Daoy (cell line): ENCODE measurements at regions not wholly inside any gene's neighbourhood (a gene's known extent, or its start where the extent isn't known, plus 50 kb on each side); places are given as distances from the start of the nearest gene placed in this dataset.

ENCODE experiments used
- DNase-seq: peaks from one replicate; pipeline ENCODE4 v3.0.0-alpha.2; 2015; ENCODE audit warnings: low read depth

DNA sequence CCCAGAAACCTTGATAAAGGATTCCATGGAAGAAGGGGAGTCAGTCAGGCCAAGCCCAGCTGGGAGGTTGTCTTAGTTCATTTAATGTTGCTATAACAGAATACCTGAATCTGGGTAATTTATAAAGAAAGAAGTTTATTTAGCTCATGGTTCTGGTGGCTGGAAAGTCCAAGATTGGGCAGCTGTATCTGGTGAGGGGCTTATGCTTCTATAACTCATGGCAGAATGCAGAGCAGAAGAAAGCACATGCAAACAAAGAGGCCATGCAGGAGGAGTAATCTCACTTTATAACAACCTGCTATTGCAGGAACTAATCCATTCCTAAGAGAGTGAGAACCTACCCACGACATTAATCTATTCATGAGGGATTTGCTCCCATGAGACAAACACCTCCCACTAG, 54.2 kb upstream of the ANKRD1 start:
- DNase-seq, result no peak

DNA sequence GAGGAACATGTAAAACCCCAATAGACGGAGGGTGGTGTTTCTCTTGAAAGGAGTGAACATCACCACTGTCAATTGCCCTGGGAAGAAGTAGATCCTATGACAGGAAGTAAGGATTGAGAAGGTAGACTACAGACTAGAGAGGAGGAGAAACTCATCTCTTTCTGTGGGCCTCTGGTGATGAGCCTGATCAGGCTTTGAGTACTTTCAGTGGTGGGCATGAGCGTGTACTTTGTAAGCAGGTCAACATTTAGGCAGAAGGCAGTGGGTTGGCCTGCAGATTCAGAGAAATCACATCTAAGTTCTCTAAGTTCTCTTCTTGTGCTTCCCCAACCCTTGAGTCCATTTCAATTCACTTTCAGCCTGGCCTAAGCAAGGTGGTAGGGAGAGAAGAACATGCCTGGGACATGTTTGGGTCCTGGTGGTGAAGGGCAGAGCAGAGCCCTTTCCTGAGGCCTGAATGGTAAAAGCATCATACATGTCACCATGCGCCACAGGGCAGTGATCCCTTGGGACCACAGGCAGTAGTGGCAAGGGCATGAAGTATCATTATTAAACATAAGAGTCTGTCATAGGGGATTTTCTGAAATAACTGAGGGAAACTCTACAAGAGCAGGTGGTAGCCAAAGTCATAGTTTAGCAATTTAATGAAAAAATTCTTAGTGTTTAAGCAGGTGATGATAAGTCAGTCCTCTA, 56.4 kb upstream of the ANKRD1 start:
- DNase-seq, result no peak

DNA sequence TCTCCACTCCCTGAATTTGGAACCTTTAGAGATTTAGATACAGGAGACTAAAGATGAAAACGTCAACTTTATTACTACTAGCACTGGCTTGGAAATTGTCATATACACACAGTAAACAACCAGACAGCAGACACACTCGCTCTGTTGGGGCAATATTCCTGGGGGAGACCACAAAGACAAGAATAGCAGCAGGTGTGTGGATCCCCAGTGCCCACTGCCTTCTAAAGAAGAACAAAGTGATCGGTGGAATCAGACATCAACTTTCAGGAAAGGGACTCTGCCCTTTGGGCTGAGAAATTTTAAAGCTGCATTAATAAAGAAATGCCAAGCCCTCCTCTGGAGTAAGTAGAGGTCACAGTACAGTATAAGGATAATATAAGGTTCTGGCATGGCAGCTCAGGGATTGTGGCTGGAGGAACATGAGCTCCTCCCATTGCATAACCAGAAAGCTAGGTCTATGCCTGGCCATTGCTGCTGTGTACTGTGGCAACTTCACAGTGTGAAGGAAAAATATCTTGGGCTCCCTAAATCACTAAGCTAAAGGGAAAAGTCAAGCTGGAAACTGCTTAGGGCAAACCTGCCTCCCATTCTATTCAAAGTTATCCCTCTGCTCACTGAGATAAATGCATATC, 57.1 kb upstream of the ANKRD1 start:
- DNase-seq, result no peak

DNA sequence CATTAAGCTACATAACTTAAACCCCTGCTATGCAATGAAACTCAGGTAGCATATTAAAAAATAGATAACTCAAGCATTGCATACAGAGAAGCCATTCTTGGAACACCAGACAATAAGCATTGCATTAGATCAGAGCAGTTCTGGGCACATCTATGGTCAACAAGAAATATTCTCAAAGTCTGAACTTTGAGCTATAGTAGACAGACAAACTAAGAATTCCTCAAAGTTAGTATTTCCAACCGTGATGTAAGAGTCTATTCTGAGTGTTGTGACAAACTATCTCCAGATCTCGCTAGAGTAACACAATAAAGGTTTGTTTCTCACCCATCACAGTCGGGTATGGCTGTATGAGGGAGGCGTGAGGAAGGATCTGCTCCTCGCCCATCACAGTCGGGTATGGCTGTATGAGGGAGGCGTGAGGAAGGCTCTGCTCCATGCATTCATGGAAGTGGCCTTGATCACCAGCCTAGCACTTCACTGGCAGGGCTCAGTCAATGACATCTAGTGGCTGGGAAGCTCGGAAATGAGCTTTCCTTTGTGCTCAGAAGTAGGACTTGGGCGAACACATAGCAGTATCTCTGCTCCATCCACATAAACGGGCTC, 61.6 kb upstream of the ANKRD1 start:
- no peak for DNase-seq

DNA sequence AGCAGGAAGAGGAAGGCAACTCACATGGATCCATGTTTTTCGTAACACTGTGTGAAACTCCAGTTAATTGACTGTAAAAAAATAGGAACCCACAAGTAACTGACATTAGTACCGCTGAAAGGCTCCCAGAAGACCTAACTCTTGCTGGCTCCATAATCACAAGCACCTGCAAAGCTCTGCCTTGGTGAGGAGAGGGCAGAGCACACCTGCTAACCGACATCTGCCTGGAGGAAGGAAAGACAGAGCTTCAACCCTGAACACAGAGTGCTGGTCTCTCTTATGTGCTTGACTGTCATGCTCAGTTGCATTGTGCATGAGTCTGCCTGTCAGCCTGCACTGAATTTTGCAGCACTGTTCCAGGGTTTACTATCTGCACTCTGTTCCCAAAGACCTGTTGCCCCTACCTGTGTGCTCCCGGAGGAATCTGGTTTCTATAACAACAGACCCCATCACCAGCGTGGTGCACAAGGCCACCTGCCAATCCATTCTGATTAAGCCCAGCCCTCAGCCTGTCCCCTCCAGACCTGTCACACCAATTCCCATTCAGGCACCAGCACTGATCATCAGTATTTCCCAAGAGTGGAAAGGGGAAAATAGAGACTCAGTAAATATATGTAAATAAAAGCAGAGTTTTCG, 63.1 kb upstream of the ANKRD1 start:
- DNase-seq, result no peak

DNA sequence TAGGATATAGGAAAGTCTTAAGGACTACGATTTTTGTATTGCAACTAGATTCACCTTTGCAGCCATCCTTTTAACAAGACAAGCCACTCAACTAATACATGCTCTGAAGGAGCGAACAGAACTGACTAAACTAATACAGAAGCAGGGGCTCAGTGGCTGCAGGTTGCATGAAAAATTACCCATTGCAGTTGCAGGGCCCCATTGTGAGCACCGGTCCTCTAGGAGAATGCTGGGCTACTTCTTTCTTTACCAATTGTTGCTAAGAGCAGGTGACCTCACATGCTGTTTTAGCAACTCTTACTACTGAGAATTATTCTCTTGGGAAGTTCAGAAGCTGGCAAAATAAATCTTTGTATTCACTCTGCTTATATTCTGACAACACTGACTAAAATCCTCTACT, 64.0 kb upstream of the ANKRD1 start:
- no peak for DNase-seq

DNA sequence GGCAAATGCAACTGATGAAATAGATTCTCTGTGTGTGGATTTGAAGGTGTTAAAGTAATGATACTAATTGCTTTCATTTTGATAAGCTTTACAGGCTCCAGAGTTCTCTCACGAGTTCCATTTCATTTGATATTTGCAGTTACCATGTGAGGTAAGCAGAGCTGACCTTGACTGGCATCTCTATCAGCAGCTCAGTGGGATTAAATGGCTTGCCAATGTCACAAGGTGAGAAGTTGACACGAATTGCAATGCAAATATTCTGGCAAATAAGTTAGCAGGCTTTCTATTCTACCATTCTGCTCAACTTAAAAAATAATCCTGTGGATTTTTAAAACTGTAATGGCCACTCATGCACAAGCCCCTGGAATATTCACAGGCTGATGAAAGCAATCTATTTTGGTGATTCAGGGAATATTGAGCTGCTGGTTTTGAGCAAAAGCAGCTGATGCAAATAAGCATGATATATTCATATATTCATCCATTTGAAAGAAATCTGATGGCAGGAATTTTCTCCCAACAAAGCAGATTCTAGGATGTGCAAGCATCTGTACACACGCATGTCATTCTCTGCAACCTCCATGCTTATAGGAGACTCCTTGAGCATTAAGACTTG, 64.5 kb upstream of the ANKRD1 start:
- no peak for DNase-seq

DNA sequence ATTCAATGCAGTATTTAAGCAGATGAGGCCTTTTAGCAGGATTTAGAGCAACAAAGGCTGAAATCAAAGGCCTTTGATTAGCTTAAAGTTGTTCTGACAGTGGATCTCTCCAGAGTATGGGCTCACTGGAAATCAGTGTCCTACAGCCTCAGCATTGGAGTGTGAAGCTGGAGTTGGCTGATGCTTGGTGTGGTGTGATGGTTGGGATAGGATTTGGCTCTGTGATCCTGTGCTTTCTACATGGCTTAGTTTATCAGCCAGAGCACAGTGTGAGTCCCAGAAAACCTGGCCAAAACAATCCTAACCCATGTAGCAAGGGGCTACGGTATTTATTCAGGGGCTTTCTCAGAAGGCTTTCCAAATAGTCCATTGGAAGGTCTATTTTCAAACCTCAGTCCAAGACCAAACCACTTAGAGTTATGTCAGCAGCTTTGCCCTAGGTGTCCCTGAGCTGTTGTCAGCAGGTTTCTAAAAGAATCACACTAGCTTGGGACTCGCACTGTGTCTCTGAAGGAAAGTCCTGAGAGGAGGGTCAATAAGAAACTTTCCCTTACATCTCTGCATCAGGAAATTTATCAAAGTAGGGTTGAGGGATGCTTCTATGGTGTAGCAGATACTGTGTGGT, 65.4 kb upstream of the ANKRD1 start:
- DNase-seq, result no peak

DNA sequence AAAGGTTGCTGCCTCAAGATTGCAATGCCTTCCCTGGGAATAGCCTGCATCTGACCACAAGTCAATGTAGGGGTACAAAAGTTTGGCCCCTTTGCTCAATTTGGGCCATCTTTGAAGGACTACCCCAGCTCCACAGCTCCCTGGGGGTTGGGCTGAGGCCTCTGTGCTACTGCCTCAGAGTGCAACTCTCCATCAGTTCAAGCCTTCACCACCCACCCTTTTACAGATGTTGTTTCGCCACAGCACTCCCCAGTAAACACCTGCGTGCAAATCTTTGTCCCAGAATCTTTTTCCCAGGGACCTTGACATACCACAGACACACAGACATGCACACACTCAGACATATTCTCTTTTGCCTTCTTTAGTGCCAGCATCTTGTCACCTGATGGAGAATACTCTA, 66.0 kb upstream of the ANKRD1 start:
- DNase-seq, result no peak

DNA sequence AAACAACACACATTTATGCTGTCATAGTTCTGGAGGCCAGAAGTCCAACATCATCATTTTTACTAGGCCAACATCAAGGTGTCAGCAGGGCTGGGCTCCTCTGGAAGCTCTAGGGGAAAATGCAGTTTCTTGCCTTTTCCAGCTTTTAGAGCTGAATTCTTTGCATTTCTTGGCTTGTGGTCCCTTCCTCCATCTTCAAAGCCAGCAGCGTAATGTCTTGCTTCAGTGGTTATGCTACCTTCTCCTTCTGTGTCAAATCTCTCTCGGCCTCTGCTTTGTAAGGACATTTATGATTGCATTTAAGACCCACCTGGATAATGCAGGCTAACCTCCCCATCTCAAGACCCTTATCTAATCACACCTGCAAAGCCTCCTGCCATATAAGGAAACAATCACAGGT, 66.5 kb upstream of the ANKRD1 start:
- no peak for DNase-seq

DNA sequence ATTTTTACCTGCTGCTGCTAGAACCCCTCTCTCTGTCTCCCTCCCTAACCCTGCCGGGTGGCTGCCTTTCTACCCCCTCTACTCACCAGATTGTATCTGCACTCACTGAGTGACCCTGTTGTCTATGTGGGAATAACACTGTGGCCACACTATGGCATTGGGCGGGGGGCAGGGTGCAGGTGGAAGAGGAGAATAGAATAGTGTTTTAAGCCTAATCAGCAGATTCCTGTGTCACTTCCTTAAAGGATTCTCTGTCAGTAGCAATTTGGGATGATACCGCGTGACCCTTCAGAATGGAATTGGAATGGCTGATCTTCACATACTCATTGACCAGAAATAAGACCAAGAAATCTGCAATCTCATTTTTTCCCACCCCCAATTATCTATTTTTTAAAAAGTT, 67.1 kb upstream of the ANKRD1 start:
- no peak for DNase-seq

DNA sequence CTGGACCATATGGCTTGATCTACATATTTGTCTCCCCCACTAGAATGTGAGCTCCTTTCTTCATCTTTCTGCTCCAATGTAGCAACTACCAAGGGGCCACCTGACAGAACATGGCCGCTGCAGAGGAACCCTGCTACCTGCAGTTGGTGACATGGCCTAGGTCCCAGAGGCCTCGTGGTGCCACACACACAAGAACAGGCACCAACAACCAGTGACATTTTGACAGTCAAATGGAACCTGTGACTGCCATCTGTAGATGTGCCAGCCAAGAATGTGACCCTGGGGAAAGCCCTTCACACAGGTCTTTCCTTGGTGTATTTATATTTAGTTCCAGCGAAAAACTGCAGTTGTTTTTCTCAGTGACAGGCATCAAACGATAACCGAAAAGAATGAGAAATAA, 67.9 kb upstream of the ANKRD1 start:
- DNase-seq, result no peak

DNA sequence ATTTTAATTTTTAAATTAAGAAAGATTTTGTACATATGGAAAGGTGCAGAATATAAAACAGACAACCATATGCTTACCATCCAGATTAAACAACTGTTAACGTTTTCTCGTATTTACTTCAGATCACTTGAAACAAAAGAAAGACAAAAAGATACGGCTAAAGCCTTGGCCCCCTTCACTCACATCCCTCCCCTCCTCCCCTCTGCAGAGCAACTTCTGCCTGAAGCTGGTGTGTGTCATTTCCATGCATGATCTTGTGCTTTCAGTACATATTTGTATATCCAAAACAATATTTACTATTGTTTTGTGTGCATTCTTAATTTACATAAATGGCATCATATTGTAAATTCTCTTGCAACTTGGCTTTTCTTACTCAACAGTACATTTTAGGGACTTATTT, 68.5 kb upstream of the ANKRD1 start:
- no peak for DNase-seq

DNA sequence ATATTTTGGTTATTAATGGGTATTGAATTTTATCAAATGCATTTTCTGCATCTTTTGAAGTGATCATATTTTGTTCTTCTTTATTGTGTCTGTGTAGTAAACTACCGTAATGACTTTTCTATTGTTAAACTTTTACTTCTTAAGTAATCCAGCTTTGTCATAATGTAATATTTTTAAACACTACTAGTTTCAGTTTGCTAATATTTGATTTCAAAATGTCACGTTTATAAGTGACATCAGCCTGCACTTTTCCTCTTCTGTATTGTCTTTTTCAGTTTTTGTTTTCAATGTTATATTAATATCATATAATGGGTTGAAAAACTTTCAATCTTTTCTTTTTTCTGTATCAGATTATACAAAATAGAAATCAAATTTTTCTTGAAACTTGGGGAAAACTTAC, 71.6 kb upstream of the ANKRD1 start:
- DNase-seq, result no peak

DNA sequence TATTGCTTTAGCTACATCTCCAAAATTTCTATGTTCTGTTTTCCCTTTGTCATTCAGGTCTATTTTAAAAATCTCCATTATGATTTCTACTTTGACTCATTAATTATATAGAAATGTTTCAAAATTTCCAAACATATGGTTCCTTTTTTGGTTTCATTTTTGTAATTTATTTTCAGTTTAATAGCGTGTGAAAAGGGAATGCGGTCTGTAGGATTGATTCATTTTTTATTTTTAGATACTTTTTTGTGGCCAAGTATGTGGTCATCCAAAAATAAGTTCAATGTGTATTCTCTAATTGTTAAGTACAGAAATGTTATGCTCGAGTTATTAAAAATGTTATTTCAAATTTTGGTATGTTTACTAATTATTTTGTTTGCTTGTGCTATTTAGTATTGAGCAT, 72.5 kb upstream of the ANKRD1 start:
- no peak for DNase-seq

DNA sequence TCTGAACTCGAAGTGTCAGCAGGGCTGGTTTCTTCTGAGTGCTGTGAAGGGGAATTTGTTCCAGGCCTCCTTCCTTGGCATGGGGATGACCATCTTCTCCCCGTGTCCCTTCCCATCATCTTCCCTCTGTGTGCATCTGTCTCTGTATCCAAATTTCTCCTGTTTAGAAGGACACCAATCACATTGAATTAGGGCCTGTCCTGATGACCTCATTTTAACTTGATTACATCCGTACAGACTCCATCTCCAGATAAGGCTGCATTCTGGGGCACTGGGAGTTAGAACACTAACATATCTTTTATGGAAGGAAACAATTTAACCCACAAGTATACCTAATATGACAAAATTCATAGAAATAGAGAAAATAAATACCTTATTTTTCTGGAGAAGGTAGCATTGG, 76.8 kb upstream of the ANKRD1 start:
- DNase-seq, result no peak

DNA sequence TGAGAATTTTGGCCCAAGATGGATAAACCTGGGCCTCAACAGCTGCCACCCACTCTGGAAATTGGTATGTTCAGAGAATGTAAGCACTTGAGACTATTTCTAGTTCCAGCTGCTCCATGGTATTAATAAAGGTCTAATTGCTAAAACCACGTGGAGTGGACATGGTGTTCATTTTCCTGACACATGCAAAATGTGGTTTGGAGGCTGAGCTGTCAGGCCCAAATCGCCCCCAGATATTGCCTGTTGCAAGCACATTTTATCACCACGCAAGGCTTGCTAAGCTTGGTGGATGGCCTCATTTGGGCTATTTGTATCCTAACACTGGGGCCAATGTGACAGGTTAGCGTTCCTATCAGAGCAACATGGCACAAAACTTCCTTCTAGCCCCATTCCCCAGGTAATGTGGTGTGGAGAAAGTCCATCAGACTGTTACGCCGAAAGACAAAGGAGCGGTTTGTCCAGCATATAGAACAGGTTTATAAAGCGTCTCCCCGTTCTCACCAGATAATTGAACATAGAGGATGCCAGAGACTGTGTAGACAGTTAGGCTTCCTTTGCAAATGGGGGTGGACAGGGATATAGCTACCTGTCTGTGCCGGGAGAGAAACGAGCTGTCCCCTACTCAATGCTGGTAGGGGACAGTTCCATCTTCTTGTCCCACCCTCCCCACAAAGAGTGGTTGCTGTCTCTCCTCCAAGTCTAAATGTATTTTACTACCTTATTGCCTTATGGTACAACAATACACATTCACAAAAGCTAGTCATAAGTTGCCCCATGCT, 78.0 kb upstream of the ANKRD1 start:
- DNase-seq, result no peak

DNA sequence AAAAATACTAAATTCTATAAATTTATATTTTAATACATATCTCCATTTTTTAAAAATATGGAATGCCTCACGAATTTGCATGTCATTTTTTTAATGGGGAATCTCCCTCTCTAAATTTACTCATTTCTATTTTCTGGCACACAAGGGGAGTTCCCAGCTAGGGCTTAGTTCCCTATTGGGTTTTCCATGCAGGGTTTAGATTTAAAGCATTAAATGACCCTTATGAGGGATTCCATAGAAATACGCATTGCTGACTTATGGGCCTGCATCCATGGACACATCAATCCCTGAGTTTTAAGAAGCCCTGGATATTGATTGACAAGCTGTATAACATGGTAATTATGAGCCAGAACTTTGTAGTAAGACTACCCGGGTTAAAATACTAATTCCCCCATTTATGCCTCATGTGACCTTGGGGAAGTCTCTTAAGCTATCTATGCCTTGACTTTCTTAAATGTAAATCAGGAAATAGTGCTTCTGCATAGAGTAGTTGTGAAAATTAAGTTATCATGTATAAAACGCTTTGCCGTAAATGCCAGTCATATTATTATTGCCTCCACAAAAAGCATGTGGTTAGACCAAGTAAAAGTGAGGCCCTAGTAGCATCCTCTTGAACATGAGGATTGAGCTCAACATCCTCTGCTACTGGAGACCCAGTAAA, 78.8 kb upstream of the ANKRD1 start:
- DNase-seq, result no peak

DNA sequence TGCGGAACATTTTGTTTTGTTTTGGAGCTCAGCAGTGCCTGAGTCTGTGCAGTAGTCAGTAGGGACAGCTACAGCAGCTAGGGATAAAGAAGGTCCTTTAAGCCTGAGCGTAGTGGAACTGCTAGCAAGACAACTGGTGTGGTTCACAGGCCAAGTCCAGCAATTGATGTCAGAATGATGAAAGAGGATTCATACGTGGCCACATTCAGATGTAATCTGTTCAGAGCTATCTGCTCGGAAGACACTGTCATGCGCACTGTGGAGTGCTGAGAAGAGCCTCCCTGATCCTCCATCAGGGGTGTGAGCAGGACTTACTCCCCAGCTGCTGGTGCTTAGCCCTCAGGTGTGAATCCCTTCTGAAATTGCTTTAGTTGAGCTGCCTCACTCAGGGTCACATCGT, 79.6 kb upstream of the ANKRD1 start:
- DNase-seq, result no peak

DNA sequence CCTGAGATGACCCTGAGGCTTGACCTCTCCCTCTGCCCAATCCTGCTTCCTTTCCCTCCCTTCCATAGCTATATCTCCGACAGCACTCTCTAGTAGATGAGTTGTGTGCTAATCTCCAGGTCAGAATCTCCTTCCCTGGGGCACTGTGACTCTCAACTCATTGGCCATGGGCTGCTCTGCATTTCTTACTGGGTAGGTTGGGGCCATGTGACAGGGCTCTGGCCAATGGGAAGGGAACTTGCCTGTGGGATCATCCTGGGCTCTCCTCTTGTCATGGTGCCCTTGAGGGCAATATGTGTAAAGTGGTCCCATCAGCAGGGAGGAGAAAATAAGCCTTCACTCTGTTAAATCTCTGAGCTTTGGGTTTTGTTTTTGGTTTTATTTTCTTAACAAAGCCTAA, 80.1 kb upstream of the ANKRD1 start:
- no peak for DNase-seq

DNA sequence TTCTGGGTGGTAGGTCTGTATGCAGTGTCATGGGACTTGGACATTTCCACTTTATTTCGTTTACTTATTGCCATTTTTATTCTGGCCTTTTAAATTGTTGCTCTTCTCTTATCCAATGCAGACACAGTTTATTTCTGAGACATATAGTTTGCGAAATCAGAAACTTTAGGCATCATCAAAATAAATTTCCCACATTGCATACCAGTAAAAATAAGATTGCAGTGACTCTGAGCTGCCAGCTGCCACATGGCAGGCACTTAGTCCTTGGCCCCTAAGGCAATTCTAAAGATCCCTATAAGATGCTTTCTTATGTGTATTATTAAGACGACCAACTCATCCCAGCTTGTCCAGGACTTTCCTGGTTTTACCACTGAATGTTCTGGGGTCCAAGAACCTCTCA, 81.8 kb upstream of the ANKRD1 start:
- DNase-seq, result no peak
